IMR-90 (cell line): ENCODE measurements at regions not wholly inside any gene's neighbourhood (a gene's known extent, or its start where the extent isn't known, plus 50 kb on each side); places are given as distances from the start of the nearest gene placed in this dataset.

Experiments used
- ATAC-seq: fragments of 200-7000 bp; cut with Tn5 transposase; 2 replicates; pipeline ENCODE4 v1.9.1; 2020; ENCODE audit warnings: low read depth, mild to moderate bottlenecking, moderate library complexity
- BruUV-seq: library from RNA; stranded (reverse); fragments of 400-500 nt; replicated peaks from 2 replicates; lab custom pipeline; 2021; lab: Mats Ljungman, UMichigan
- CTCF ChIA-PET: fragments of 300-600 bp; formaldehyde crosslinking; extraction: SDS; loops from one replicate; lab custom pipeline; 2021; ENCODE audit warnings: antibody characterized with exemption; lab: Yijun Ruan, JAX
- POLR2A ChIA-PET: fragments of 300-600 bp; sonication (Branson Sonifier 250); formaldehyde crosslinking; loops from one replicate; lab custom pipeline; 2022; ENCODE audit warnings: antibody characterized with exemption; ENCODE audit not compliant: unreplicated experiment; lab: Charles Lee
- DNase-seq: peaks from one replicate; pipeline ENCODE4 v3.0.0; 2013
- H2AFZ ChIP-seq: replicated peaks from 2 replicates; pipeline ENCODE3; 2013; ENCODE audit warnings: low read length, mild to moderate bottlenecking; ENCODE audit not compliant: poor library complexity
- H2AK5ac ChIP-seq: 2 replicates; pipeline ENCODE4 v1.6.1; 2013; ENCODE audit warnings: low read depth, low read length, inconsistent platforms
- H2AK9ac ChIP-seq: replicated peaks from 2 replicates; pipeline ENCODE3; 2013; ENCODE audit warnings: mild to moderate bottlenecking, low read depth, low read length, moderate library complexity; ENCODE audit not compliant: poor library complexity
- H2BK120ac ChIP-seq: 2 replicates; pipeline ENCODE4 v1.6.1; 2013; ENCODE audit warnings: low read depth, low read length, inconsistent platforms
- H2BK15ac ChIP-seq: 3 replicates; pipeline ENCODE4 v1.6.1; 2013; ENCODE audit warnings: low read depth, low read length, inconsistent platforms
- H2BK20ac ChIP-seq: 2 replicates; pipeline ENCODE4 v1.6.1; 2013; ENCODE audit warnings: low read depth, mild to moderate bottlenecking, inconsistent platforms, low read length, moderate library complexity
- H2BK5ac ChIP-seq: 2 replicates; pipeline ENCODE4 v1.6.1; 2013; ENCODE audit warnings: mild to moderate bottlenecking, low read depth, low read length, inconsistent platforms; ENCODE audit not compliant: poor library complexity, severe bottlenecking
- H3K14ac ChIP-seq: replicated peaks from 2 replicates; pipeline ENCODE4 v1.6.1; 2013; ENCODE audit warnings: low read depth, low read length, inconsistent platforms
- H3K18ac ChIP-seq: 2 replicates; pipeline ENCODE4 v1.6.1; 2013; ENCODE audit warnings: low read depth, low read length, control low read depth
- H3K23ac ChIP-seq: 2 replicates; pipeline ENCODE4 v1.6.1; 2013; ENCODE audit warnings: low read depth, low read length, inconsistent platforms
- H3K27ac ChIP-seq: 2 replicates; pipeline ENCODE4 v1.5.1; 2013; ENCODE audit warnings: mild to moderate bottlenecking, control low read depth, low read length; ENCODE audit not compliant: insufficient read depth
- H3K27me3 ChIP-seq: 2 replicates; pipeline ENCODE4 v1.6.1; 2013; ENCODE audit warnings: low read length; ENCODE audit not compliant: control insufficient read depth, insufficient read depth
- H3K36me3 ChIP-seq: 2 replicates; pipeline ENCODE4 v1.6.1; 2013; ENCODE audit warnings: low read length, mixed read lengths; ENCODE audit not compliant: control insufficient read depth, insufficient read depth
- H3K4ac ChIP-seq: 2 replicates; pipeline ENCODE4 v1.6.1; 2013; ENCODE audit warnings: low read depth, low read length, inconsistent platforms
- H3K4me1 ChIP-seq: 2 replicates; pipeline ENCODE4 v1.6.1; 2013; ENCODE audit warnings: low read length, mixed read lengths; ENCODE audit not compliant: control insufficient read depth, insufficient read depth
- H3K4me2 ChIP-seq: 2 replicates; pipeline ENCODE4 v1.6.1; 2013; ENCODE audit warnings: low read depth, mild to moderate bottlenecking, control low read depth, low read length, moderate library complexity
- H3K4me3 ChIP-seq: 2 replicates; pipeline ENCODE4 v1.5.1; 2013; ENCODE audit warnings: low read depth, mild to moderate bottlenecking, control low read depth, low read length, moderate library complexity; ENCODE audit not compliant: insufficient read depth
- H3K56ac ChIP-seq: 2 replicates; pipeline ENCODE4 v1.6.1; 2013; ENCODE audit warnings: low read length, inconsistent platforms; ENCODE audit not compliant: insufficient read depth; ENCODE audit errors: extremely low read depth
- H3K79me1 ChIP-seq, 2 experiments: 2 replicates each; pipeline ENCODE4 v1.6.1; 2013; ENCODE audit warnings: low read length in 2 of 2, inconsistent platforms in 1 of 2, low read depth in 1 of 2
- H3K9ac ChIP-seq: 2 replicates; pipeline ENCODE4 v1.6.1; 2013; ENCODE audit warnings: low read depth, low read length, control low read depth
- H3K9me1 ChIP-seq: 2 replicates; pipeline ENCODE4 v1.6.1; 2013; ENCODE audit warnings: low read length, inconsistent platforms; ENCODE audit not compliant: insufficient read depth
- H3K9me3 ChIP-seq: 2 replicates; pipeline ENCODE4 v1.6.1; 2013; ENCODE audit warnings: low read length; ENCODE audit not compliant: control insufficient read depth, insufficient read depth
- H4K20me1 ChIP-seq: 2 replicates; pipeline ENCODE4 v1.6.1; 2013; ENCODE audit warnings: low read length, inconsistent platforms; ENCODE audit not compliant: insufficient read depth
- H4K5ac ChIP-seq: 2 replicates; pipeline ENCODE4 v1.6.1; 2013; ENCODE audit warnings: mild to moderate bottlenecking, low read depth, low read length, control low read depth
- H4K8ac ChIP-seq, 2 experiments: 2 replicates each; pipeline ENCODE4 v1.6.1; 2013; ENCODE audit warnings: low read depth in 2 of 2, low read length in 2 of 2, control low read depth in 1 of 2, inconsistent platforms in 1 of 2
- H4K91ac ChIP-seq: 2 replicates; pipeline ENCODE4 v1.6.1; 2013; ENCODE audit warnings: low read depth, low read length, inconsistent platforms; ENCODE audit not compliant: insufficient read depth
- BHLHE40 ChIP-seq: fragments of 150-350 bp; IDR thresholded peaks from 2 replicates; pipeline ENCODE4 v1.6.1; 2016; ENCODE audit warnings: mild to moderate bottlenecking, low read depth, low read length
- CEBPB ChIP-seq: IDR thresholded peaks from 2 replicates; pipeline ENCODE4 v1.6.1; 2012; ENCODE audit warnings: low read depth, low read length, improper control_type of control experiment
- CHD1 ChIP-seq: IDR thresholded peaks from 2 replicates; pipeline ENCODE4 v1.6.1; 2012; ENCODE audit warnings: low read depth, low read length, improper control_type of control experiment
- CTCF ChIP-seq: conservative IDR thresholded peaks from 2 replicates; pipeline ENCODE4 v1.5.1; 2012; ENCODE audit warnings: mild to moderate bottlenecking, low read depth, low read length, improper control_type of control experiment
- ELK1 ChIP-seq: fragments of 150-350 bp; IDR thresholded peaks from 2 replicates; pipeline ENCODE4 v1.6.1; 2016; ENCODE audit warnings: low read depth, mild to moderate bottlenecking, low read length, moderate library complexity, borderline replicate concordance
- FOS ChIP-seq: fragments of 150-350 bp; IDR thresholded peaks from 2 replicates; pipeline ENCODE4 v1.6.1; 2016; ENCODE audit warnings: low read depth, low read length
- MAFK ChIP-seq: IDR thresholded peaks from 2 replicates; pipeline ENCODE4 v1.6.1; 2012; ENCODE audit warnings: low read depth, low read length, improper control_type of control experiment
- MAZ ChIP-seq: IDR thresholded peaks from 2 replicates; pipeline ENCODE4 v1.6.1; 2012; ENCODE audit warnings: low read depth, mild to moderate bottlenecking, low read length, improper control_type of control experiment, moderate library complexity, borderline replicate concordance
- MXI1 ChIP-seq: IDR thresholded peaks from 2 replicates; pipeline ENCODE4 v1.6.1; 2012; ENCODE audit warnings: low read depth, mild to moderate bottlenecking, low read length, moderate library complexity, borderline replicate concordance
- NFE2L2 ChIP-seq: fragments of 150-350 bp; IDR thresholded peaks from 2 replicates; pipeline ENCODE4 v1.6.1; 2016; ENCODE audit warnings: low read depth, mild to moderate bottlenecking, low read length
- POLR2A ChIP-seq: IDR thresholded peaks from 2 replicates; pipeline ENCODE4 v1.6.1; 2012; ENCODE audit warnings: mild to moderate bottlenecking, low read depth, low read length
- RCOR1 ChIP-seq: IDR thresholded peaks from 2 replicates; pipeline ENCODE4 v1.6.1; 2012; ENCODE audit warnings: mild to moderate bottlenecking, low read length, improper control_type of control experiment; ENCODE audit not compliant: insufficient replicate concordance
- RFX5 ChIP-seq: IDR thresholded peaks from 2 replicates; pipeline ENCODE4 v1.8.0; 2012; ENCODE audit warnings: low read depth, mild to moderate bottlenecking, low read length, moderate library complexity
- SMC3 ChIP-seq: fragments of 150-350 bp; IDR thresholded peaks from 2 replicates; pipeline ENCODE4 v1.6.1; 2016; ENCODE audit warnings: low read depth, mild to moderate bottlenecking, antibody characterized with exemption, low read length, moderate library complexity
- USF2 ChIP-seq: fragments of 150-350 bp; IDR thresholded peaks from 2 replicates; pipeline ENCODE4 v1.6.1; 2017; ENCODE audit warnings: mild to moderate bottlenecking, antibody characterized with exemption, low read length, low read depth
- dilution Hi-C: fragments of 300-500 bp; cut with HindIII; formaldehyde crosslinking; loops from one replicate; pipeline ENCODE4 v1.14.3; 2018; ENCODE audit warnings: low sequenced_read_pairs; ENCODE audit not compliant: unreplicated experiment
- in situ Hi-C: fragments of 300-500 bp; cut with MboI; formaldehyde crosslinking; loops from 3 replicates; pipeline ENCODE4 v1.14.3; 2019; ENCODE audit warnings: low sequenced_read_pairs, inconsistent platforms, mixed read lengths
- intact Hi-C: fragments of 100-400 bp; cut with micrococcal nuclease; formaldehyde crosslinking; loops from 2 replicates; pipeline ENCODE4 v1.10.0; 2022

GRCh38 chr2:146826388-146826787 is 1018.4 kb upstream of the ACVR2A start:
- H3K18ac ChIP-seq, result no peak overlapping the region
- H2BK15ac ChIP-seq, result no peak overlapping the region
- H3K36me3 ChIP-seq, result no peaks in the 10 kb centered on the region
- no peak overlapping the region for H3K4ac ChIP-seq
- no peak overlapping the region for H3K4me2 ChIP-seq
- no peaks in the 10 kb centered on the region for H4K20me1 ChIP-seq
- H3K23ac ChIP-seq, result no peak overlapping the region
- in situ Hi-C loops (no loop called here), dilution Hi-C loops (no loop called here), intact Hi-C loops (no loop called here)
- H4K8ac ChIP-seq, result no peak overlapping the region
- H3K4me1 ChIP-seq, result no peaks in the 10 kb centered on the region
- DNase-seq (no peak), ATAC-seq (no peak)
- no TSS peak for BruUV-seq
- peaks cover 2% of the 10 kb centered on the region; the same call in 1 of the 2 replicates for H3K9me3 ChIP-seq
- H4K91ac ChIP-seq, result no peak overlapping the region
- no peaks in the 10 kb centered on the region for H3K79me1 ChIP-seq
- ChIA-PET POLR2A (no interaction called here), CTCF (no interaction called here)
- H4K5ac ChIP-seq, result no peak overlapping the region
- TF ChIP-seq MAFK, result no peak
- no peak for TF ChIP-seq NFE2L2
- TF ChIP-seq MAZ, result no peak
- TF ChIP-seq POLR2A, result no peak
- no peak for TF ChIP-seq SMC3
- TF ChIP-seq ELK1, result no peak
- no peak for TF ChIP-seq RCOR1
- no peak for TF ChIP-seq USF2
- no peak for TF ChIP-seq BHLHE40
- TF ChIP-seq FOS, result no peak
- TF ChIP-seq RFX5, result no peak
- no peak for TF ChIP-seq CEBPB
- no peak for TF ChIP-seq CTCF
- TF ChIP-seq CHD1, result no peak
- no peak for TF ChIP-seq MXI1
- no peaks in the 10 kb centered on the region for H3K27me3 ChIP-seq
- no peak overlapping the region for H2BK20ac ChIP-seq
- no peak overlapping the region for H3K27ac ChIP-seq
- H2BK5ac ChIP-seq, result no peak overlapping the region
- no peak overlapping the region for H3K4me3 ChIP-seq
- no peaks in the 10 kb centered on the region for H3K9me1 ChIP-seq
- no peak overlapping the region for H3K14ac ChIP-seq
- H2AK9ac ChIP-seq, result no peak overlapping the region
- no peak overlapping the region for H3K9ac ChIP-seq
- H3K56ac ChIP-seq, result no peak overlapping the region
- H2BK120ac ChIP-seq, result no peak overlapping the region
- H2AK5ac ChIP-seq, result no peak overlapping the region
- H2AFZ ChIP-seq, result no peak overlapping the region
